ENCODE measurements at regions not wholly inside any gene's neighbourhood (a gene's known extent, or its start where the extent isn't known, plus 50 kb on each side); places are given as distances from the start of the nearest gene placed in this dataset.

GRCh38 chr10:94112321-94112720 is 118.6 kb downstream of the PLCE1 start:
- TF ChIP-seq, protein P1, sequence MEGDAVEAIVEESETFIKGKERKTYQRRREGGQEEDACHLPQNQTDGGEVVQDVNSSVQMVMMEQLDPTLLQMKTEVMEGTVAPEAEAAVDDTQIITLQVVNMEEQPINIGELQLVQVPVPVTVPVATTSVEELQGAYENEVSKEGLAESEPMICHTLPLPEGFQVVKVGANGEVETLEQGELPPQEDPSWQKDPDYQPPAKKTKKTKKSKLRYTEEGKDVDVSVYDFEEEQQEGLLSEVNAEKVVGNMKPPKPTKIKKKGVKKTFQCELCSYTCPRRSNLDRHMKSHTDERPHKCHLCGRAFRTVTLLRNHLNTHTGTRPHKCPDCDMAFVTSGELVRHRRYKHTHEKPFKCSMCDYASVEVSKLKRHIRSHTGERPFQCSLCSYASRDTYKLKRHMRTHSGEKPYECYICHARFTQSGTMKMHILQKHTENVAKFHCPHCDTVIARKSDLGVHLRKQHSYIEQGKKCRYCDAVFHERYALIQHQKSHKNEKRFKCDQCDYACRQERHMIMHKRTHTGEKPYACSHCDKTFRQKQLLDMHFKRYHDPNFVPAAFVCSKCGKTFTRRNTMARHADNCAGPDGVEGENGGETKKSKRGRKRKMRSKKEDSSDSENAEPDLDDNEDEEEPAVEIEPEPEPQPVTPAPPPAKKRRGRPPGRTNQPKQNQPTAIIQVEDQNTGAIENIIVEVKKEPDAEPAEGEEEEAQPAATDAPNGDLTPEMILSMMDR (IDR thresholded peaks at IDR 0.05 in 8 of 11, conservative IDR thresholded peaks at IDR 0.05 in 3 of 11), result no peak
- TF ChIP-seq POLR2A (IDR thresholded peaks at IDR 0.05), result no peak
